Endothelial cell of umbilical vein (primary cell): ENCODE measurements at regions not wholly inside any gene's neighbourhood (a gene's known extent, or its start where the extent isn't known, plus 50 kb on each side); places are given as distances from the start of the nearest gene placed in this dataset.

Experiments used
- FOS ChIP-seq: IDR thresholded peaks from 2 replicates; pipeline ENCODE4 v1.6.1; 2011; ENCODE audit warnings: mild to moderate bottlenecking, low read length, moderate library complexity, borderline replicate concordance; ENCODE audit not compliant: insufficient read depth
- GATA2 ChIP-seq: IDR thresholded peaks from 2 replicates; pipeline ENCODE4 v1.7.0; 2011; ENCODE audit warnings: low read depth, mild to moderate bottlenecking, moderate library complexity, mixed read lengths, low read length; ENCODE audit not compliant: insufficient read length, insufficient read depth
- MYC ChIP-seq: IDR thresholded peaks from one replicate; pipeline ENCODE4 v1.6.1; 2011; ENCODE audit warnings: mild to moderate bottlenecking, low read depth, low read length
- POLR2A ChIP-seq: IDR thresholded peaks from 2 replicates; pipeline ENCODE4 v1.6.1; 2012; ENCODE audit warnings: low read depth, mild to moderate bottlenecking, control low read depth, low read length
- POLR2AphosphoS5 ChIP-seq: IDR thresholded peaks from 2 replicates; pipeline ENCODE4 v1.6.1; 2012; ENCODE audit warnings: low read depth, mild to moderate bottlenecking, control low read depth, low read length, moderate library complexity; ENCODE audit not compliant: insufficient read depth
- TF ChIP-seq, protein P1 (sequence below), 2 donors: IDR thresholded peaks; 1 replicate in 1 of 2; 2 replicates in 1 of 2; pipeline ENCODE4 v1.5.1; 2011; ENCODE audit warnings: low read length in 2 of 2, mild to moderate bottlenecking in 2 of 2, moderate library complexity in 2 of 2, control low read depth in 1 of 2, inconsistent platforms in 1 of 2, low read depth in 1 of 2; ENCODE audit not compliant: insufficient read depth in 1 of 2; ENCODE audit errors: extremely low read depth in 1 of 2
- TF ChIP-seq, protein P2 (sequence below): IDR thresholded peaks from 2 replicates; pipeline ENCODE4 v1.6.1; 2011; ENCODE audit not compliant: insufficient read depth, insufficient read length

DNA sequence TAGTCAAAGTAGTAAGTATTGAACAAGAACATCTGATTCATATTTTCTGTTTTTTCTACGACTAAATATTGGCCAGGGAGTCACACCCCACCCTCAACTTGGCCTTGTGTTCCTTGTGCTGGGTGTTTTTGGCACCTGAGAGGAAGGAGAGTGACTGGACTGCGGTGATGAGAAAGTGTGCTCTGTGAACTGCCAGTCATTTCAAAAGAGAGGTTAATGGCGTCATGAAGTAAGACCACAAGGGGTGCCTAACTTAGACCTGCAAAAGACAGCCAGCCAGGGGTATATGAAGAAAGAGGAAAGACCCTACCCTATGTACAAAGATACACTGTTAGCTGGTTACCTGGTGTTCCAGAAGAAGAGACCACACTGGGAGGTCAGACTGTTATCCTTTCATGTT, 58.4 kb upstream of the COL8A1 start:
- TF ChIP-seq FOS: no peak
- TF ChIP-seq, protein P1, sequence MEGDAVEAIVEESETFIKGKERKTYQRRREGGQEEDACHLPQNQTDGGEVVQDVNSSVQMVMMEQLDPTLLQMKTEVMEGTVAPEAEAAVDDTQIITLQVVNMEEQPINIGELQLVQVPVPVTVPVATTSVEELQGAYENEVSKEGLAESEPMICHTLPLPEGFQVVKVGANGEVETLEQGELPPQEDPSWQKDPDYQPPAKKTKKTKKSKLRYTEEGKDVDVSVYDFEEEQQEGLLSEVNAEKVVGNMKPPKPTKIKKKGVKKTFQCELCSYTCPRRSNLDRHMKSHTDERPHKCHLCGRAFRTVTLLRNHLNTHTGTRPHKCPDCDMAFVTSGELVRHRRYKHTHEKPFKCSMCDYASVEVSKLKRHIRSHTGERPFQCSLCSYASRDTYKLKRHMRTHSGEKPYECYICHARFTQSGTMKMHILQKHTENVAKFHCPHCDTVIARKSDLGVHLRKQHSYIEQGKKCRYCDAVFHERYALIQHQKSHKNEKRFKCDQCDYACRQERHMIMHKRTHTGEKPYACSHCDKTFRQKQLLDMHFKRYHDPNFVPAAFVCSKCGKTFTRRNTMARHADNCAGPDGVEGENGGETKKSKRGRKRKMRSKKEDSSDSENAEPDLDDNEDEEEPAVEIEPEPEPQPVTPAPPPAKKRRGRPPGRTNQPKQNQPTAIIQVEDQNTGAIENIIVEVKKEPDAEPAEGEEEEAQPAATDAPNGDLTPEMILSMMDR (IDR thresholded peaks at IDR 0.05; ENCODE audit: extremely low read depth in 1 of 2, insufficient read depth in 1 of 2, low read depth in 1 of 2, low read length in 2 of 2): no peak
- TF ChIP-seq MYC: no peak
- no peak for TF ChIP-seq POLR2A
- TF ChIP-seq POLR2AphosphoS5: no peak
- TF ChIP-seq, protein P2, sequence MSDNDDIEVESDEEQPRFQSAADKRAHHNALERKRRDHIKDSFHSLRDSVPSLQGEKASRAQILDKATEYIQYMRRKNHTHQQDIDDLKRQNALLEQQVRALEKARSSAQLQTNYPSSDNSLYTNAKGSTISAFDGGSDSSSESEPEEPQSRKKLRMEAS: no peak
- TF ChIP-seq GATA2: no peak
